ENCODE measurements at regions not wholly inside any gene's neighbourhood (a gene's known extent, or its start where the extent isn't known, plus 50 kb on each side); places are given as distances from the start of the nearest gene placed in this dataset.
A peak's percentile ranks its signal among the peaks of the same experiment; 100 is the strongest.

- Histone ChIP-seq H3K36me3 (replicated peaks in 1 of 2; ENCODE audit: control insufficient read depth in 1 of 2, insufficient read depth in 2 of 2, low read length in 1 of 2) (no peaks in the 10 kb centered on the region), H3K27ac (ENCODE audit: low read depth in 2 of 2, low read length in 1 of 2) (no peak overlapping the region), H4K20me1 (ENCODE audit: insufficient read depth) (no peaks in the 10 kb centered on the region), H3K79me2 (ENCODE audit: insufficient read depth) (no peaks in the 10 kb centered on the region), H3K9me3 (no peaks in the 10 kb centered on the region), H3K9me2 (no peaks in the 10 kb centered on the region), H3F3A (replicated peaks; ENCODE audit: insufficient read depth) (no peaks in the 10 kb centered on the region), H3K4me3 (ENCODE audit: low read depth in 2 of 2, low read length in 1 of 2) (no peak overlapping the region), H3K4me2 (no peak overlapping the region), H2AFZ (ENCODE audit: low read depth) (no peak overlapping the region), H3K27me3 (ENCODE audit: insufficient read depth) (no peaks in the 10 kb centered on the region; the same call in 1 of the 2 replicates), H3K9ac (no peak overlapping the region), H3K4me1 (ENCODE audit: control insufficient read depth in 1 of 2, insufficient read depth in 2 of 2, low read depth in 1 of 2, low read length in 1 of 2) (no peaks in the 10 kb centered on the region)
- POLR2A ChIA-PET = no interaction called here
- TF ChIP-seq FOXM1 (IDR thresholded peaks at IDR 0.05; ENCODE audit: low read depth) = no peak
- CTCF ChIA-PET = interaction anchor here (0.6 to 1.4 kb wide), 2 partner anchors 15 to 19 kb away, joined by 3 to 4 read pairs; no protein-coding TSS in a partner anchor
- DNase-seq = no peak
- WGBS (ENCODE audit: low lambda C conversion rate) = 0% methylated on average over 2 of the region's 2 CpGs
Measured at GRCh38 chr3:191070201-191070600, 128.8 kb upstream of the OSTN start.

- Histone ChIP-seq H3K9ac (no peak overlapping the region), H3F3A (replicated peaks; ENCODE audit: insufficient read depth) (no peaks in the 10 kb centered on the region), H3K79me2 (ENCODE audit: insufficient read depth) (no peaks in the 10 kb centered on the region), H3K4me2 (no peak overlapping the region), H3K9me2 (no peaks in the 10 kb centered on the region), H3K36me3 (replicated peaks in 1 of 2; ENCODE audit: control insufficient read depth in 1 of 2, insufficient read depth in 2 of 2, low read length in 1 of 2) (no peaks in the 10 kb centered on the region), H3K4me3 (ENCODE audit: low read depth in 2 of 2, low read length in 1 of 2) (no peak overlapping the region), H2AFZ (ENCODE audit: low read depth) (peak overlapping the region; percentile 25; the same call in 1 of the 2 replicates), H3K27me3 (ENCODE audit: insufficient read depth) (no peaks in the 10 kb centered on the region; the same call in 1 of the 2 replicates), H3K9me3 (no peaks in the 10 kb centered on the region), H4K20me1 (ENCODE audit: insufficient read depth) (no peaks in the 10 kb centered on the region), H3K27ac (ENCODE audit: low read depth in 2 of 2, low read length in 1 of 2) (no peak overlapping the region), H3K4me1 (ENCODE audit: control insufficient read depth in 1 of 2, insufficient read depth in 2 of 2, low read depth in 1 of 2, low read length in 1 of 2) (no peaks in the 10 kb centered on the region)
- ChIA-PET POLR2A (no interaction called here), CTCF (interaction anchor here (1.4 kb wide), 1 partner anchor 18 kb away, joined by 4 read pairs; no protein-coding TSS in a partner anchor)
- TF ChIP-seq GATA2 (CRISPR knock-in tag; IDR thresholded peaks at IDR 0.05) (no peak), NRF1 (IDR thresholded peaks at IDR 0.05; ENCODE audit: low read depth, low read length) (no peak), MAX (IDR thresholded peaks at IDR 0.05; ENCODE audit: low read depth) (no peak), CHD2 (IDR thresholded peaks at IDR 0.05; ENCODE audit: low read length, partially characterized antibody) (no peak), RFX5 (IDR thresholded peaks at IDR 0.05; ENCODE audit: low read length) (no peak), ZBTB33 (IDR thresholded peaks at IDR 0.05; ENCODE audit: borderline replicate concordance, low read depth) (no peak), MXI1 (IDR thresholded peaks at IDR 0.05; ENCODE audit: low read depth, low read length) (no peak), POLR2AphosphoS5 (IDR thresholded peaks at IDR 0.05; ENCODE audit: low read depth, low read length) (no peak), RXRA (IDR thresholded peaks at IDR 0.05; ENCODE audit: borderline replicate concordance, low read depth) (no peak), EP300 (IDR thresholded peaks at IDR 0.05; ENCODE audit: borderline replicate concordance in 1 of 2, low read depth in 1 of 2, low read length in 1 of 2) (no peak)
- 18% methylated on average over 5 of the region's 5 CpGs for WGBS (ENCODE audit: low lambda C conversion rate)
- no peak for DNase-seq
Measured at GRCh38 chr3:191068946-191069813, 129.9 kb upstream of the OSTN start.
